ENCODE measurements at regions not wholly inside any gene's neighbourhood (a gene's known extent, or its start where the extent isn't known, plus 50 kb on each side); places are given as distances from the start of the nearest gene placed in this dataset.
"Not testable (repeated sequence)": the region's sequence is repeated elsewhere in the genome, so short reads cannot be mapped to it uniquely, and the experiment has no call there.

DNA sequence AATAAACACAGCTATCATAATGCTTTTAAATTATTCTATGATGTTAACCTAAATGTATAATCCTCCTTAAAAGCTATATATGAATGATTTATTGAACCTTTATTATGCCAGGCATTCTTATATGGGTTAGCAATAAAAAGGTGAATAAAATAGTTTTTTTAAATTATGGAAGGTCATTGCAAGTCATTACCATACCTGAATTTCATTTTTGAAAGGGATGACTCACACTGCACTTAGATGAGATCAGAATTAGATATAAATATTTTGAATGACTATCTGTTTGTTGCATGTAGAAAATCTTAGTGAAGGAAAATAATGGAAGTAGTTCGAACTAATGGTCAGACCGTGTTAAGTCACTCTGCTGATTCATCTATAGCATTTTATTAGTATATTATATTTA, 822.3 kb downstream of the LUZP2 start:
- DNase-seq (ENCODE audit: low spot score) = no peak

DNA sequence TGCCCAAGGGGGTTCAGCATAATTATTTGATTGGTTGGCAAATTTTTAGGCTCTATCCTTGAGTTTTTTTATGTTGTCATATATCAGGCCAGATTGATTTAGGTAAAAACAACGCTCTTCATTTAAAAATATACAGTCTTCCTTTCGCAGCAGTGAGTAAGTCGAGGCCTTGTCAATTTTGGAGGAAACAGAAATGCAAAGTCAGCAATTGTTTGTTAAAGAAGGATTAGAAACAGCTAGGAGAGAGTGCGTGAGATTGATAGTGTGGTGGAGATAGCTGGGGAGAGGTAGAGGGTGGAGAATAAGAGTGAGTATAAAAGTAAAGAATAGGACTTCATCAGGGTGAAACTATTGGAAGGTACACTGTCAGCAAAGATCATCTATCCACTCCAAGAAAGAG, 830.8 kb downstream of the LUZP2 start:
- no peak for DNase-seq (ENCODE audit: low spot score)

DNA sequence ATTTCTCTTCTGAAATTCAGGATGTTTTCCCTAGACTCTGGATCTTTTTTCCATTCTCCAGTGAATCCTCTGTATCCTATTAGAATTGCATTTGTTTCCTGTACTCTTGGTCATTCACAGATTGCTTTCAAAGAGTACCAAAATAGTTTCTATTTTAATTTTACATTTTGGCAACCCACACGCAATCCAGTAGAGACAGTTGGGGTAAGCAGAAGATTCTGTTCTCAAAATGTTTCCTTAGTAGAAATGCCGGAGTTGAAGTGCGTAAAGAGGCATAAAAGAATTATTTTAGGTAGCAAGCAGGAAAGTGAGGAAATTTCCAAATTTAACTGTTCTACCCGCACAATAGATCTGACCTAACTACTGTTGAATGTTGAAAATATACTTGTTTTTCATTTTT, 842.4 kb downstream of the LUZP2 start:
- DNase-seq (ENCODE audit: low spot score) = no peak

DNA sequence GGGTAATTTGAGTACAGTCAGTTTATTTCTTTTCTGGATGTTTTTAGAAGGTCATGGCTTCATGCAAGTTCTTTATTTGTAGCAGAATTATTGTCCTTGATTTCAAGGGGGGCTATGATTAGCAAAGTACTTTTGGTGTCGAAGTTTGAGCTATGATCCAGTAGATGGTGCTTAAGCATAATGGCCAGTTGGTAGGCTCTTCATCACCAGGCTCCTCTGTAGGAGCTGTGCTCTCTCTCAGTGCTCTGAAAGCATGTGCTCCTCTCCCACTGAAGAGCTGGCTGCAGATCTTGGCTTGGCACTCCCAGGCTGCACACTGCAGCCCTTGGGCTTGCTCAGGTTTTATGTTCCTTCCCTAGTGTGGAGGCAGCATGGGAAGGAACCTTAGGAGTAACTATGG, 852.7 kb downstream of the LUZP2 start:
- DNase-seq (ENCODE audit: low spot score) = no peak

DNA sequence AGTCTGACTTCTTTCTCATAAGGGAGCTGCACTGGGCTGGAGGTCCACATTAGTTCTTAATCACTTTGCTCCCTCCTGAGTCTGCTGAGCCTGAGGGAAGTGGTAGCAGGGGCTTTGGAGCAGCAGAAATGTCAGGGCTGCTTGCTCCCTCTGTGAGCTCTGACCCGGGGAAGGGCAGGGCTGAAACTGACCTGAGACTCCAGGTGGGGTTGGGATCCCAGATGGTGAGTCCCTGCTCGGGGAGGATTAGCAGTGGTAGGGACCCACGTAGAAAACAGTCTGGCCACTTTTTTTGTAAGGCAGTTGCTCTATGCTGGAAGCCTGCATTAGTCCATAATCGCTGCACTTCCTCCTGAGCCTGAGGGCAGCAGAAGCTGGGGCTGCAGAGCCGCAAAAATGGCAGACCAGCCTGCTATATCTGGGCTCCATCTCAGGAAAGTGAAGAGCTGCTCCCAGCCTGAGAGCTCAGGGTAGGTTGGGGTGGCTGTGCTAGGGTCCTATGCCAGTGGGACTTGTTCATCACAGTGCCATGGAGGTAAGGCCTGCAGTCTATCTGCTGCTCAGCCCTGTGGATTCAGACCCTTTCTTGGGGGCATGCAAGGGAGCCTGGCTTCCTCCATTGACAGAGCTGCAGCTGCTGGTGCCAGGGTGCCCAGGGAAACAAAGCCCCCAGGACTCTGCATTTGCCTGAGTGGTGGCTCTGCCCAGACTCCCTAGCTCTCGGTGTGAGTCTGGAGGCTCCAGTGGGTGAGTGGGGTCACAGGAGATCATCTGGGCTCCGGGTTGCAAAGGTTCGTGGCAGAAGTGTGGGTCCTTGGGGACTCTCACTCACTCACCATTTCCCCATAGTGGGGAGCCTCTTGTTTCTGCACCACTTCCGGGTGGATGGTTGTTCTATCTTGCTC, 854.3 kb downstream of the LUZP2 start:
- no peak for DNase-seq (ENCODE audit: low spot score)

DNA sequence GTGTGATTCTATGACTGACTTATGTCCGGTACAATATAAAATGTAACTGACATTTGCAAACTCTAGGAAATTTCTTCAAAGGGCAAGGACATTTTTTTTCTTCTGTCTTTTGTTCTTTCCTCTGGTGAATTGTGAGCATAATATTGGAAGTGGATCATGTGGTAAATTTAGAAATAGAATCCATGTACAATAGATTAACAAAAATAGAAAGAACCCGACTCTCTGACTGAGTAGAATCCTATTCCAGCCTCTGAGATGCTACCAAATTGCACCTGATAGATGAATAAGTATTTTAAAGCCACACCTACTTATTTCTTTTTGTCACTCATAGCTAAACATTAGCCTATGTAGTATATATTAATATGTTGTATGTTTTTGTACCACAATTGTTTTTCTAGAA, 860.3 kb downstream of the LUZP2 start:
- no peak for DNase-seq (ENCODE audit: low spot score)

DNA sequence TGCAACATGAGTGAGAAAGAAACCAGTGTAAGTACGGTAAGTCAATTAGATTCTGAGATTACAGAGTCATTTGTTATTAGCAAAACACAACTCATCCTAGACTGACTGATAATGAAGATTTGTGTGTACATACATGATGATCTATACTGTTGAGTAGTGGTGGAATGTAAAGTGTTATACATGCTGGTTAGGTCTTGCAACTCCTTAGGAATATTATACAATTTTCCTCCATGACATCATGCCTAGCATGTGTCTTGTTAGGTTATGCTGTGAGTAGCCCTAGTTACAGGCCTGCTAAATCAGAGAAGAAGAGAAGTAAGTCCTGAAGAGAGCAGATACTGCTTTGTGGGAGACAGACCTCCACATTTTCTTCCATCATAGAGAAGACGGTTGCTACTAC, 880.6 kb downstream of the LUZP2 start:
- DNase-seq (ENCODE audit: low spot score) = no peak

GRCh38 chr11:25396847-25397246, 900.0 kb downstream of the LUZP2 start:
- DNase-seq (ENCODE audit: low spot score) = no peak

DNA sequence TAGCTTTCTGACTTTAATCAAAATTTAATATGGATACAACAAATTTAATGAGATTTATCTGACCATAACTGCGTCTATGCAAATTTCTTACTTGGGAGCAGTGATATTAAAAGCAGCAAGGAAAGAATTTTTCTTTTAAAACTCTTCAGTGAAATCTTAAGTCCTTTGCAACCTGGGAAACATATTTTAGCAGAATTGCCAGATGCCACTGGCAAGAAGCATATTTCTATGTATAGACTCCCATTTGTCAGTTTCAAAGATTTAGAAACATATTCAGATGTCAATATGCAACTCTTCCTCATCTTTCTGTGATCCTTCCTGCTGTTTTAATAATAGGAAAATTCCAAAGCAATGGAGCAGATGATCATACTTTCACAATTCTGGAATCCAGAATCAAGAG, 911.3 kb downstream of the LUZP2 start:
- no peak for DNase-seq (ENCODE audit: low spot score)

DNA sequence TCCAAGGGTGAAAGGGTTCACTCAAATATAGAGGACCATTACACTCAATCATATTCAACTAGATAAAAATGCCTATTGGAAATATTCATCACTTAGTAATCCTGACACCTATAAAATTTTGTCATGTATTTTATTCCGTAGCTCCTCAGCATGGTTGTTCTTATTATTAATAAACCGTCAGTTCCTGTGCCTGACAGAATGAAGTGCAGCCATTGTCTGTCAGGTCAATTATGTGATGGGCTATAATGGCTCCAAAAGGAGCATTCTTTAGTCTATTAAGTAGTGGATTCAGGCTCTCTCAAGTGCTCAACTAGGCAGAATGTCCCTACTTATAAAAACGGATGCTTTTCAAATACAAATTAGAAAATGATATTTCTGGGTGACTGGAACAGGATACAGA, 916.1 kb upstream of the ANO3 start:
- DNase-seq (ENCODE audit: low spot score) = no peak

DNA sequence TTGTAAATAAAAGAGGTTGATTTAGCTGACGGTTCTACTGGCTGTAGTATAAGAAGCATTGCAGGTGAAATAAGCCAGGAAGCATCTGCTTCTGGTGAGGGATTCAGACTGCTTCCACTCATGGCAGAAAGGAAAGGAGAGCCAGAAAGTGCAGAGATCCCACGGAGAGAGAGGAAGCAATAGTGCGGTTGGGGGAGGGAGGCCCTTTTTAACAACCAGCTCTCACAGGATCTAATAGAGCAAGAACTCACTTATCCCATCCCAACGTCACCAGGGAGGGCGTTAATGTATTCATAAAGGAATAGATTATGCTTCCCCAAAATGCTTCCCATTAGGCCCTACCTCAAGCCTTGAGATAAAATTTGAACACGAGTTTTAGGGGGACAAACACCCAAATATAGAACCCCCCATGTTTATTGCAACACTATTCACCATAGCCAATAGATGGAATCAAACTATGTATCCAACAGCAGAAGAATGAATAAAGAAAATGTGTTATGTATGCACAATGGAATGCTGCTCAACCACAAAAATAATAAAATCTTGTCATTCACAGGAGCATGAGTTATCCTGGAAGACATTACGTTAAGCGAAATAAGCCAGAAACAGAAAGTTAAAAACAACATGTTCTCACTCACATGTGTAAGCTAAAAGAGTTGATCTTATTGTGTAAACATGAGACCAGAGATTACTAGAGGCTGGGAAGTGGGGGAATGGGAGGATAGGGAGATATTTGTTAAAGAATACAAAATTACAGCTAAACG, 908.3 kb upstream of the ANO3 start:
- DNase-seq (ENCODE audit: low spot score) = no peak

DNA sequence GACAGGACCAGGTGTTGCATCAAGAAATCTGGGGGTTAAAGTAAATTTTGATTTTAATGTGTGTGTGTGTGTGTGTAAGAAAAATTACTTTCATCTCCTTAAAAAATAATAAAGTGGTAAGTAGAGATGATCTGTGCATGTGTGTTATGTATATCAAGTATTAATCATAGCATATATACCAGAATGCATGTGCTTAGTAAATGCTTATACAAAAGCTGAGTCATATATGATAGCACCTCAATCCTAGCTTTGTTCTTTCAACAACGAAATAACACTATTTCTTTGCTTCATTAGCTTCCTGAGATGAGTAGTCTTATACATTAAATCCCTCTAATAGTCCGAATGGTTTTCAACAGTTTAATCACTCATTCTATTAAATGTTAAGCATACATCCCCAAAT, 899.6 kb upstream of the ANO3 start:
- no peak for DNase-seq (ENCODE audit: low spot score)

DNA sequence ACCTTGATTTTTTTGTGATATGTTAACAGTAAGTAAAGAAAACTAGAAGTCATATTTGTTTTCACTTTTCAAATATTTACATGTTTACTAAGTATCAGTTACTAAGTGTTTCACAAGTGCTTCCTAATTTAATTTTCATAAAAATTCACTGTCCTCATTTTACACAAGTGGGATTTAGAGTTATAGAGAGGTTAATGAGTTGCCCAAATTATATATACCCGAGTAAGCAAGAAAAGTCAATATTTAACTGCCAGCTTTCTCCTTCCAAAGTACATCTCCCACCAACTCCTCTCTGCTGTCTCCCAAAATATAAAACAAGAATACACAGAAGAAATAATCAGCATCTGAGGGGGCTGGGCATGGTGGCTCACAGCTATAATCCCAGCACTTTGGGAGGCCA, 896.7 kb upstream of the ANO3 start:
- DNase-seq (ENCODE audit: low spot score) = peak; percentile 5

DNA sequence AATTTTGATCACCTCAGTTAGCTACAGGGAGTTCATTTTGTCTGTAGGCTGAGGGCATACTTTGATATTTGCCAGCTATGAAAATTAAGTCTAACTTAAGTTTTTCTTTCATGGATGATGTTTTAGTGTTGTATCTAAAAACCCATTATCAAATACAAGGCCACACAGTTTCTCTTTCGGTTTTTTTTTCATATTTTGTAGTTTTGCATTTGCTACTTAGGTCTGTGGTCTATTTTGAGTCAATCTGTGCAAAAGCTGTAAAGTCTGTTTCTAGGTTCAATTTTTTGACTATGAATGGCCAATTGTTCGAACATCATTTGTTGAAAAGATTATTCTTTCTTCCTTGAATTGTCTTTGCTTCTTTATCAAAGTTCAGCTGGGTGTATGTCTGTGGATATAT, 895.6 kb upstream of the ANO3 start:
- no peak for DNase-seq (ENCODE audit: low spot score)

GRCh38 chr11:25441421-25441820, 890.5 kb upstream of the ANO3 start:
- DNase-seq (ENCODE audit: low spot score) = no peak

GRCh38 chr11:25449091-25449490, 882.8 kb upstream of the ANO3 start:
- DNase-seq (ENCODE audit: low spot score) = no peak

GRCh38 chr11:25453471-25453870, 878.5 kb upstream of the ANO3 start:
- DNase-seq (ENCODE audit: low spot score) = no peak

- no peak for DNase-seq (ENCODE audit: low spot score)
Measured at GRCh38 chr11:25456211-25456610, 875.7 kb upstream of the ANO3 start.

DNA sequence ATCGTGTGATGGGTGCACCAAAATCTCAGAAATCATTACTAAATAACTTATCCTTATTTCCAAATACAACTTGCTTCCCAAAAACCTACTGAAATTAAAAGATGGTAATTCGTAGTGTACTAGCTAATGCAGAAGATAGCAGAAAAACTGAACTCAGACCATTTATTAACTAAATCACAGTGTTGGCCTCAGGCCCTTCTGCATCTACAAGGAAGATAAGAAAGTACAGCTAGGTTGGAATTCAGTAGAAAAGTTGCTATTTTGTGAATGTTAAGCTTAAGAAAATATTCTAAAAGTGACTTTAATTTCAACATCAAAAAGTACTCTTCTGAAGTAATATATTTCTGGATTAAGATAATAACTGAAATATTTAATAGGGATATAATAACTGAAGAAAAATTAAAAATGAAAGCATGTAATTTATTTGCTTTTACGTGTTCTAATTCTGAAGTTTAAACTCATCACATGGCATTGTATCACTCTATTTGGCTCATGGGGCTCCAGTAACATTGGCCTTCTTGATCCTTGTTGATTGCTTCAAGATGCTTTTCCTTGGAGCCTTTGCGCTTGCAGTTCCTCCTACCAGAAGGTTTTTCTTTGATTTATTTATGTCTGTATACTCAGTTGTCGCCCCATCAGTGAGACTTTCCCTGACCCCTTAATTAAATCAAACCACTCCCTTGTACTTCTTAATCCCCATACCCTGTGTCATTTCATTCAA, 847.9 kb upstream of the ANO3 start:
- no peak for DNase-seq (ENCODE audit: low spot score)

DNA sequence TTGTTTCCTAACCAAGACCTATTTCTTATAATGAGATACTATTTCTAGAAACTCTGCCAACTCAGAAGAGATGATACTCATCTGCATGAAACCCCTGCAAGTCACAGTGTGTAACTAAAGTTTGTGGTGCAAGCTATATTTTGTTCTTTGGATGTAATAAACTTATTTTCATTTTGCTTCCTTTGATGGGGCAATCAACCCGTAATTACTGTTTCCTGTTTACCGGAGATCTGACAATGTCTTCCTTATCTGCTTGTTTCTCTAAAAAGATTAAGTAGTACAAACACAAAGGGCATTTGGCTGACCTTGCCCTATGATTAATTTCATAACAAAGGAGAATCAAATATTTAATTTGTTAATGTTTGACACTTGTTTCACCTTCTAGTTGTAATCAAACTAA, 846.6 kb upstream of the ANO3 start:
- DNase-seq (ENCODE audit: low spot score) = no peak

DNA sequence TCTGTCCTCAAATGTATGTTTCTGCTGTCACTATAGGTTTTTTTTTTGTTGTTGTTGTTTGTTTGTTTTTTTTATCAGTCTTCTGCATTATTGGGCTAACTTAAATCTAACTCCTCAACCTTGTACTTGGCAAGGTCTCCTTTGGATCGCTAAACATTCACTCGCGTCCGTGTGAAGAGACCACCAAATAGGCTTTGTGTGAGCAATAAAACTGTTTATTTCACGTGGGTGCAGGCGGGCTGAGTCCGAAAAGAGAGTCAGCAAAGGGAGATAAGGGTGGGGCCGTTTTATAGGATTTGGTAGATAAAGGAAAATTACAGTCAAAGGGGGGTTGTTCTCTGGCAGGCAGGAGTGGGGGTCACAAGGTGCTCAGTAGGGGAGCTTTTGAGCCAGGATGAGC, 845.6 kb upstream of the ANO3 start:
- DNase-seq (ENCODE audit: low spot score) = not testable (repeated sequence)

DNA sequence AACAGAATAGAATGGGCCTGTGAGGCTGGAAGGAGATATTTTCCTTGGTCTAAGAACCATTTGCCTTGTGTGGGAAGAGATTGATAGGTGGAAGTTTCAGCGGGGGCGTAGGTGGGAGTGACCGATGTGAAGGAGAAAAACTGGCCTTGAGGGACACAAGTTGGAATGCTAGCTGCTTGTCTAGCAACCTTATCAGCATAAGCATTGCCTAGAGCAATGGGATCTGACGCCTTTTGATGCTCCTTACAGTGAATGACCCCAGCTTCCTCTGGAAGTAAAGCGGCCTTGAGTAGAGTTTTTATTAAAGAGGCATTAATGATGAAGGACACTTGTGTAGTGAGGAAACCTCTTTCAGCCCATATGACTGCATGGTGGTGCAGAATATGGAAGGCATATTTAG, 843.8 kb upstream of the ANO3 start:
- not testable (repeated sequence) for DNase-seq (ENCODE audit: low spot score)

DNA sequence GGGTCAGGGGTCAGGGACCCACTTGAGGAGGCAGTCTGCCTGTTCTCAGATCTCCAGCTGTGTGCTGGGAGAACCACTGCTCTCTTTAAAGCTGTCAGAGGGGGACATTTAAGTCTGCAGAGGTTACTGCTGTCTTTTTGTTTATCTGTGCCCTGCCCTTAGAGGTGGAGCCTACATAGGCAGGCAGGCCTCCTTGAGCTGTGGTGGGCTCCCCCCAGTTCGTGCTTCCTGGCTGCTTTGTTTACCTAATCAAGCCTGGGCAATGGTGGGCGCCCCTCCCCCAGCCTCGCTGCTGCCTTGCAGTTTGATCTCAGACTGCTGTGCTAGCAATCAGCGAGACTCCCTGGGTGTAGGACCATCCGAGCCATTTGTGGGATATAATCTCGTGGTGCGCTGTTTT, 830.5 kb upstream of the ANO3 start:
- not testable (repeated sequence) for DNase-seq (ENCODE audit: low spot score)
